Transverse colon (tissue), 4 donors: ENCODE measurements at regions not wholly inside any gene's neighbourhood (a gene's known extent, or its start where the extent isn't known, plus 50 kb on each side); places are given as distances from the start of the nearest gene placed in this dataset.

Source experiments
- DNase-seq: peaks from one replicate; pipeline ENCODE4 v3.0.0-alpha.2; 2019
- H3K27ac ChIP-seq, 4 donors: fragments of 200-600 bp; sonication (generic); 2 replicates each; pipeline ENCODE4 v1.5.1; 2016 to 2018; ENCODE audit warnings: inconsistent platforms in 4 of 4
- H3K27me3 ChIP-seq: fragments of 200-600 bp; sonication (generic); 2 replicates; pipeline ENCODE4 v1.5.1; 2017; ENCODE audit warnings: inconsistent platforms
- H3K36me3 ChIP-seq, 4 donors: fragments of 200-600 bp; sonication (generic); 2 replicates each; pipeline ENCODE4 v1.5.1; 2017 to 2019; ENCODE audit warnings: inconsistent platforms in 4 of 4
- H3K4me1 ChIP-seq, 4 donors: fragments of 200-600 bp; sonication (generic); 2 replicates each; pipeline ENCODE4 v1.5.1; 2017 to 2020; ENCODE audit warnings: inconsistent platforms in 4 of 4
- H3K4me3 ChIP-seq, 4 donors: fragments of 200-600 bp; sonication (generic); 1 replicate in 1 of 4; 2 replicates in 3 of 4; pipeline versions ENCODE4 v1.5.1 to v1.6.1; 2017 to 2019; ENCODE audit warnings: inconsistent platforms in 4 of 4
- H3K9me3 ChIP-seq, 2 donors: fragments of 200-600 bp; sonication (generic); 2 replicates each; pipeline ENCODE4 v1.5.1; 2017 to 2019; ENCODE audit warnings: inconsistent platforms in 2 of 2
- EP300 ChIP-seq: sonication (generic); formaldehyde crosslinking; IDR thresholded peaks from one replicate; pipeline ENCODE4 v1.6.1; 2017; ENCODE audit warnings: antibody characterized with exemption, low read depth
- POLR2A ChIP-seq: fragments of 450-650 bp; IDR thresholded peaks from one replicate; pipeline ENCODE4 v1.6.1; 2016; ENCODE audit warnings: antibody characterized with exemption, mild to moderate bottlenecking, moderate library complexity
- POLR2AphosphoS5 ChIP-seq, 3 donors: sonication (generic); formaldehyde crosslinking; IDR thresholded peaks; one replicate each; pipeline ENCODE4 v1.6.1; 2016; ENCODE audit warnings: antibody characterized with exemption in 3 of 3
- WGBS, 2 donors: methylation state at CpG; one replicate each; pipeline ENCODE4 v1.1.5; 2018; ENCODE audit warnings: low coverage in 1 of 2; 5-methylcytosine and 5-hydroxymethylcytosine counted together
- in situ Hi-C, 4 donors: fragments of 200-750 bp; cut with MboI; loops; one replicate each; pipeline versions ENCODE4 v1.15.0 to v1.15.1; 2017; ENCODE audit warnings: low sequenced_read_pairs in 3 of 4, low pct_ligation_motif_present in 1 of 4, low pct_unique_long_range_greater_than_20kb in 1 of 4
- intact Hi-C: fragments of 100-400 bp; cut with DNase I; formaldehyde crosslinking; loops from one replicate; pipeline ENCODE4 v1.15.1; 2023; ENCODE audit warnings: low total_unique reads
- TF ChIP-seq, protein P1 (sequence below), 5 experiments: fragments of 200-600 bp in 3 of 5; fragments of 450-650 bp in 2 of 5; sonication (generic) in 3 of 5; IDR thresholded peaks; 1 replicate in 2 of 5; 2 replicates in 3 of 5; pipeline ENCODE4 v1.5.1; 2016 to 2017; ENCODE audit warnings: antibody characterized with exemption in 5 of 5, inconsistent platforms in 3 of 5, mild to moderate bottlenecking in 2 of 5, moderate library complexity in 1 of 5

DNA sequence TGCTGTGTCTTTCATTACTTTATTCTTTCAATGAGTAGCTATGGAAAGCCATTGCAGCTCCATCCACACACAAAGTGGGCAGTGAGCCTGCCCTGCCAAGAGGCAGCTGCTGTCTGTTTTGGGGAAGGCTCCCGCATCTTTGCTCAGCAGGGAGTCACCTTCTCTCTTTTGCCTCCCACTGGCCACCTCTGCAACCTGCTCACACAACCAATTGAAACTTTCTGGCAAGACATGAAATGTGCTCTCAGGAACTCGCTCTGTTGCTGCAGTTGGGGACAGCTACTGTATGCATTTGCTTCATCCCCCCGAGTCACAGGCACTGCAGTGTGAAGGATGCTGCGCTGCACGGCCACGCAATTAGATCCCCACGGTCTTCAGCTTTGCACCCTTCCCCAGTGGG, 244.8 kb upstream of the NFE2L3 start:
- Histone ChIP-seq H3K36me3 (no peaks in the 10 kb centered on the region), H3K4me1 (no peaks in the 10 kb centered on the region), H3K9me3 (no peaks in the 10 kb centered on the region), H3K27ac (no peak overlapping the region), H3K4me3 (no peak overlapping the region), H3K27me3 (no peaks in the 10 kb centered on the region)
- TF ChIP-seq EP300 (no peak), POLR2AphosphoS5 (IDR thresholded peaks at IDR 0.05) (no peak), POLR2A (no peak)
- TF ChIP-seq, protein P1, sequence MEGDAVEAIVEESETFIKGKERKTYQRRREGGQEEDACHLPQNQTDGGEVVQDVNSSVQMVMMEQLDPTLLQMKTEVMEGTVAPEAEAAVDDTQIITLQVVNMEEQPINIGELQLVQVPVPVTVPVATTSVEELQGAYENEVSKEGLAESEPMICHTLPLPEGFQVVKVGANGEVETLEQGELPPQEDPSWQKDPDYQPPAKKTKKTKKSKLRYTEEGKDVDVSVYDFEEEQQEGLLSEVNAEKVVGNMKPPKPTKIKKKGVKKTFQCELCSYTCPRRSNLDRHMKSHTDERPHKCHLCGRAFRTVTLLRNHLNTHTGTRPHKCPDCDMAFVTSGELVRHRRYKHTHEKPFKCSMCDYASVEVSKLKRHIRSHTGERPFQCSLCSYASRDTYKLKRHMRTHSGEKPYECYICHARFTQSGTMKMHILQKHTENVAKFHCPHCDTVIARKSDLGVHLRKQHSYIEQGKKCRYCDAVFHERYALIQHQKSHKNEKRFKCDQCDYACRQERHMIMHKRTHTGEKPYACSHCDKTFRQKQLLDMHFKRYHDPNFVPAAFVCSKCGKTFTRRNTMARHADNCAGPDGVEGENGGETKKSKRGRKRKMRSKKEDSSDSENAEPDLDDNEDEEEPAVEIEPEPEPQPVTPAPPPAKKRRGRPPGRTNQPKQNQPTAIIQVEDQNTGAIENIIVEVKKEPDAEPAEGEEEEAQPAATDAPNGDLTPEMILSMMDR (IDR thresholded peaks at IDR 0.05): no peak
- intact Hi-C loops (no loop called here), in situ Hi-C loops (no loop called here)
- DNase-seq: no peak
- 91 to 97% methylated on average over 5 to 7 of the region's 7 CpGs for whole genome bisulfite sequencing, 2 donors

DNA sequence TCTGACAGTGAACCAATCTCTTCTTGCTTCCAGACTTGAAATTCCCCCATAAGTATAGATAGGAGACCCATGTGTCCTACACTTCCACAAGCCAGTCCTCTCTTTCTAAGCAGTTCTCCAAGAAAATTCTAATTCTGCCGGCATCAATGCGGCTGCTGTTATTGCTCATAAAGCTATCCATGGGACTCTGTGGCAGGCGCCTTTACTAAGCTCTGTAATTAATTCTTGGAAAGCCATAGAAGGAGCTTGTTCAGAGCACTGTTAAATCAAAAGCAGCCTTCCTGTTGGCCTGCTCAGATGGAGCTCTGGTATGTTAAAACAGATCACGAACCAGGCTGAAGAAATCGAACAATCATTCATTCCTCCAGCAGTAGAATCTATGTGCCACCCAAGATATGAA, 244.3 kb upstream of the NFE2L3 start:
- 94% methylated on average over 5 of the region's 5 CpGs; no CpG with 5 or more reads in 1 of the 2 donors for whole genome bisulfite sequencing, 2 donors
- Histone ChIP-seq H3K27me3 (no peaks in the 10 kb centered on the region), H3K4me3 (no peak overlapping the region), H3K27ac (no peak overlapping the region), H3K9me3 (no peaks in the 10 kb centered on the region), H3K4me1 (no peaks in the 10 kb centered on the region), H3K36me3 (no peaks in the 10 kb centered on the region)
- DNase-seq: no peak
- TF ChIP-seq POLR2A: no peak
- no peak for TF ChIP-seq EP300
- TF ChIP-seq, protein P1 (IDR thresholded peaks at IDR 0.05): no peak
- no peak for TF ChIP-seq POLR2AphosphoS5 (IDR thresholded peaks at IDR 0.05)
- intact Hi-C loops: no loop called here
- in situ Hi-C loops: no loop called here

DNA sequence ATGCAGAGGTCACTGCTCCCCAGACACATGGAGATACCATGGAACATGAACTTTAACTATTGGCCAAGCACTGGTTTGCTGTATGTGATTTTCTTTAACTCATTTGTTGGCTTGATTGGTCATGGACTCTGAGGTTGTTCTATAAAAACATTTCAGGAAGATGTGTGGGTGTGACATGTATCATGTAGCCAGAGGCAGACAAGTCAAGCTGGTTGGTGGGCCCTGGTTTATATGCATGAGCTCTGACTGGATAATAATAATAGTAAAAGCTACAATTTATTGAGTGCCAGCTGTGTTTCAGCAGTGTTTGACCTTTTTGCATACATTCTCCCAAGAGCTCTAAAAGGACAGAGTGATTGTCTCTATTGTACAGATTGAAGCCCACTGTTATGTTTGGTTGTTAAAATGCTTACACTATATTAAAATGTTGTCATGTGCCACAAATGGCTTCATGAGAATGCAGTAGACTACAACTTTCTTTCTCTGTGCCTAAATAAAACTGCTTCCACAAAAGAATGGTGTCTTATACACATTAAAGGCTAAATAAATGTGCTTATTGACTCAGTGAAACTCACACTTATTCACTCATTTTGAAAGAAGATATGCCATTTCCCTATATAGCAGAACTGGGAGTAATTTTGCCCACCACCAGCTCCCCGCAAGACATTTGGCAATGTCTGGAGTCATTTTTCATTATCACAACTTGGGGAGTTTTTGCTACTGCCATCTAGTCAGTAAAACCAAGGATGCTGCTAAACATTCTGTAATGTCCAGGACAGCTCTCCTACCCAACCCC, 243.6 kb upstream of the NFE2L3 start:
- no peaks in the 10 kb centered on the region for H3K36me3 ChIP-seq
- WGBS, 2 donors: 71% methylated on average over 1 of the region's 1 CpG; no CpG with 5 or more reads in 1 of the 2 donors
- no peaks in the 10 kb centered on the region for H3K9me3 ChIP-seq
- no peaks in the 10 kb centered on the region for H3K4me1 ChIP-seq
- no peak overlapping the region for H3K27ac ChIP-seq
- no peaks in the 10 kb centered on the region for H3K27me3 ChIP-seq
- intact Hi-C loops: no loop called here
- no peak for DNase-seq
- no peak for TF ChIP-seq POLR2A
- TF ChIP-seq POLR2AphosphoS5 (IDR thresholded peaks at IDR 0.05): no peak
- no peak for TF ChIP-seq EP300
- TF ChIP-seq, protein P1 (IDR thresholded peaks at IDR 0.05): no peak
- no peak overlapping the region for H3K4me3 ChIP-seq
- in situ Hi-C loops: no loop called here

DNA sequence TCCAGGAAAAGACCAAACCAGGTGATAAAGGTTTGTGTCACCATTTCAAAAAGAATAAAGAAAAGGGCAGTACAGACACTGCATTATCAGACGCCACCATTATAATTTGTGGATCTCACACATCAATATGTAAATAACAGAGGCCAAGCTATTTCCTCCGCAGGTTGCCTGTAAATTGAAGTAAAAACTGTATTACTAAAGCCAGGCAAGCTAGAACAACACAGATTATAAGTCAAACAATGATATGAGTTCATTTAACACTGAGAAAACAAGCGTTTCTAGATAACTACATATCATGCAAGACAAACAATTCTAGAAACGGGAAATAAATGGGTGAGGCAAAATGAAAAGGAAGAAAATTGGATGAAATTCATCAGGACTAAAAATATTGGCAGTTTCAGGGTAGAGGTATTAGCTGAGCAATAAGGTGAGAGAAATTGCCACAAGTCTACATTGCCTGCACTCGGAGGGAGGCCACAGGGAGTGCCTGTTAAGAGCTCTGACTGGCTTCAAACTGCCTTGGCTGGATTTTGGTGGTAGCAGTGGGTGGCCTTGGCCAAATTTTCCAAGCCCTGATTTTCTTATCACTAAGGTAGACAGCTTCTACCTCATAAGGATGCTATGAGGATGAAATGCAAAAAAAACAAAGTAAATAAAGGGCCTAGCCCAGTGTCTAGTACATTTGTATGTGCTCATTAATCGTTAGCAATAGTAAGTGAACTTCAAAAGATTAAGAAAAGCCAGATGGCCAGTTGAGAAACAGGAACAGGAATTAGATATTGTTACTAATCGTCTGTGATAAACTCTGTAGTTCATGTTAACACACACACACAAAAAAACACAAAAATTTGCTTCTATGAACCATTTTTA, 240.0 kb upstream of the NFE2L3 start:
- Histone ChIP-seq H3K27me3 (no peaks in the 10 kb centered on the region), H3K4me3 (no peak overlapping the region), H3K9me3 (no peaks in the 10 kb centered on the region), H3K36me3 (no peaks in the 10 kb centered on the region), H3K27ac (no peak overlapping the region), H3K4me1 (no peaks in the 10 kb centered on the region)
- intact Hi-C loops: no loop called here
- WGBS, 2 donors: 53 to 61% methylated on average over 6 to 7 of the region's 7 CpGs
- no peak for DNase-seq
- in situ Hi-C loops: no loop called here
- no peak for TF ChIP-seq EP300
- no peak for TF ChIP-seq POLR2A
- TF ChIP-seq POLR2AphosphoS5 (IDR thresholded peaks at IDR 0.05): no peak
- TF ChIP-seq, protein P1 (IDR thresholded peaks at IDR 0.05): no peak
